Peyer's patch (tissue), 4 donors: ENCODE measurements at regions not wholly inside any gene's neighbourhood (a gene's known extent, or its start where the extent isn't known, plus 50 kb on each side); places are given as distances from the start of the nearest gene placed in this dataset.

Experiments
- CTCF ChIP-seq, 6 experiments: fragments of 450-650 bp in 4 of 6; fragments of 200-600 bp in 2 of 6; sonication (generic) in 1 of 6; IDR thresholded peaks; one replicate each; pipeline ENCODE4 v1.5.1; 2017 to 2019; ENCODE audit warnings: antibody characterized with exemption in 6 of 6, mild to moderate bottlenecking in 3 of 6, moderate library complexity in 1 of 6
- POLR2A ChIP-seq, 2 donors: fragments of 450-650 bp; IDR thresholded peaks; one replicate each; pipeline ENCODE4 v1.5.1; 2017; ENCODE audit warnings: antibody characterized with exemption in 2 of 2, mild to moderate bottlenecking in 2 of 2, moderate library complexity in 2 of 2

- TF ChIP-seq CTCF (IDR thresholded peaks at IDR 0.05) (no peak), POLR2A (IDR thresholded peaks at IDR 0.05) (no peak)
Measured at GRCh38 chr12:83629931-83630330, 943.2 kb downstream of the TMTC2 start.
